ENCODE measurements at regions not wholly inside any gene's neighbourhood (a gene's known extent, or its start where the extent isn't known, plus 50 kb on each side); places are given as distances from the start of the nearest gene placed in this dataset.

DNA sequence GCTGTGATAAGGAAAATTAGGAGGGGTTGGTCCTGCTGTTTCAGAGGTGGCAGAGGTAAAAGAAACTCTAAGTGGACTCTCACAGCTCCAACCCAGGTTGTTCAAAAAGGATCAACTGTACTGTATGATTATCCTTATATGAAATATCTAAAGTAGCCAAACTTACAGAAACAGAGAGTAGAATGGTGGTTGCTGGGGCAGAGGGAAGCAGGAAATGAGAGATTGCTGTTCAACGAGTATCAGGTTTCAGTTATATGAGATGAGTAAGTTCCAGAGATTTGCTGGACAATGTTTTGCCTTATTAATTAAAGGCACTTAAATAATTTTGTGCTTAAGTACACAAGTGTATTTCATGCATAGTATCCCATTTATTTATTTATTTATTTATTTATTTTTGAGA, 972.0 kb upstream of the LRRTM1 start:
- Histone ChIP-seq H3K4me3 (ENCODE audit: low read depth, low read length) (no peak overlapping the region), H3K4me1 (ENCODE audit: control insufficient read depth, insufficient read depth, low read length) (no peaks in the 10 kb centered on the region), H3K9me3 (ENCODE audit: control insufficient read depth, insufficient read depth, low read depth, low read length) (no peaks in the 10 kb centered on the region), H3K36me3 (ENCODE audit: control insufficient read depth in 2 of 2, insufficient read depth in 1 of 2, low read length in 2 of 2) (no peaks in the 10 kb centered on the region), H3K27ac (ENCODE audit: extremely low read depth, low read depth, low read length) (no peak overlapping the region)
- CTCF ChIA-PET = no interaction called here
- no peak for TF ChIP-seq ZXDB (tag by site-specific recombination; IDR thresholded peaks at IDR 0.05)
- no peak for TF ChIP-seq ZSCAN23 (tag by site-specific recombination; IDR thresholded peaks at IDR 0.05)
- no peak for TF ChIP-seq CTCF (tag by site-specific recombination; IDR thresholded peaks at IDR 0.05)
- TF ChIP-seq ZNF473 (tag by site-specific recombination; IDR thresholded peaks at IDR 0.05) = no peak
- no peak for TF ChIP-seq ZNF214 (tag by site-specific recombination; IDR thresholded peaks at IDR 0.05; ENCODE audit: borderline replicate concordance)
- TF ChIP-seq YY2 (tag by site-specific recombination; IDR thresholded peaks at IDR 0.05) = no peak
- TF ChIP-seq ZNF223 (tag by site-specific recombination; IDR thresholded peaks at IDR 0.05) = no peak
- no peak for TF ChIP-seq ZNF513 (tag by site-specific recombination; IDR thresholded peaks at IDR 0.05)
- no peak for TF ChIP-seq ZNF621 (tag by site-specific recombination; IDR thresholded peaks at IDR 0.05)
- POLR2A ChIA-PET = no interaction called here

- no peaks in the 10 kb centered on the region for H3K9me3 ChIP-seq (ENCODE audit: control insufficient read depth, insufficient read depth, low read depth, low read length)
- no peaks in the 10 kb centered on the region for H3K36me3 ChIP-seq (ENCODE audit: control insufficient read depth in 2 of 2, insufficient read depth in 1 of 2, low read length in 2 of 2)
- H3K4me1 ChIP-seq (ENCODE audit: control insufficient read depth, insufficient read depth, low read length) = no peaks in the 10 kb centered on the region
- H3K27ac ChIP-seq (ENCODE audit: extremely low read depth, low read depth, low read length) = no peak overlapping the region
- H3K4me3 ChIP-seq (ENCODE audit: low read depth, low read length) = no peak overlapping the region
- no peak for TF ChIP-seq ZNF132 (tag by site-specific recombination; IDR thresholded peaks at IDR 0.05; ENCODE audit: borderline replicate concordance)
- no peak for TF ChIP-seq GLI4 (tag by site-specific recombination; IDR thresholded peaks at IDR 0.05)
- no peak for TF ChIP-seq ZNF404 (tag by site-specific recombination; IDR thresholded peaks at IDR 0.05)
- POLR2A ChIA-PET = no interaction called here
- CTCF ChIA-PET = interaction anchor here (0.6 to 1.0 kb wide), 5 partner anchors 12 to 148 kb away, joined by 3 to 4 read pairs (median 3); no protein-coding TSS in a partner anchor
These were observed 961.6 kb upstream of the LRRTM1 start for GRCh38 chr2:81266106-81266505.

GRCh38 chr2:81263989-81264388, 959.4 kb upstream of the LRRTM1 start:
- TF ChIP-seq ZNF776 (tag by site-specific recombination; IDR thresholded peaks at IDR 0.05; ENCODE audit: borderline replicate concordance) (no peak), ZNF239 (tag by site-specific recombination; IDR thresholded peaks at IDR 0.05) (no peak), ZNF560 (tag by site-specific recombination; IDR thresholded peaks at IDR 0.05; ENCODE audit: borderline replicate concordance) (no peak), ZNF701 (tag by site-specific recombination; IDR thresholded peaks at IDR 0.05) (no peak), HOXC10 (CRISPR knock-in tag; IDR thresholded peaks at IDR 0.05) (no peak), ZNF112 (tag by site-specific recombination; IDR thresholded peaks at IDR 0.05) (no peak), EGR2 (tag by site-specific recombination; IDR thresholded peaks at IDR 0.05; ENCODE audit: low read depth) (no peak), ZNF654 (tag by site-specific recombination; IDR thresholded peaks at IDR 0.05; ENCODE audit: low read depth) (no peak)
- TF ChIP-seq, protein P1, sequence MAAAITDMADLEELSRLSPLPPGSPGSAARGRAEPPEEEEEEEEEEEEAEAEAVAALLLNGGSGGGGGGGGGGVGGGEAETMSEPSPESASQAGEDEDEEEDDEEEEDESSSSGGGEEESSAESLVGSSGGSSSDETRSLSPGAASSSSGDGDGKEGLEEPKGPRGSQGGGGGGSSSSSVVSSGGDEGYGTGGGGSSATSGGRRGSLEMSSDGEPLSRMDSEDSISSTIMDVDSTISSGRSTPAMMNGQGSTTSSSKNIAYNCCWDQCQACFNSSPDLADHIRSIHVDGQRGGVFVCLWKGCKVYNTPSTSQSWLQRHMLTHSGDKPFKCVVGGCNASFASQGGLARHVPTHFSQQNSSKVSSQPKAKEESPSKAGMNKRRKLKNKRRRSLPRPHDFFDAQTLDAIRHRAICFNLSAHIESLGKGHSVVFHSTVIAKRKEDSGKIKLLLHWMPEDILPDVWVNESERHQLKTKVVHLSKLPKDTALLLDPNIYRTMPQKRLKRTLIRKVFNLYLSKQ (tag by site-specific recombination; IDR thresholded peaks at IDR 0.05; ENCODE audit: borderline replicate concordance) = no peak
- TF ChIP-seq, protein P2, sequence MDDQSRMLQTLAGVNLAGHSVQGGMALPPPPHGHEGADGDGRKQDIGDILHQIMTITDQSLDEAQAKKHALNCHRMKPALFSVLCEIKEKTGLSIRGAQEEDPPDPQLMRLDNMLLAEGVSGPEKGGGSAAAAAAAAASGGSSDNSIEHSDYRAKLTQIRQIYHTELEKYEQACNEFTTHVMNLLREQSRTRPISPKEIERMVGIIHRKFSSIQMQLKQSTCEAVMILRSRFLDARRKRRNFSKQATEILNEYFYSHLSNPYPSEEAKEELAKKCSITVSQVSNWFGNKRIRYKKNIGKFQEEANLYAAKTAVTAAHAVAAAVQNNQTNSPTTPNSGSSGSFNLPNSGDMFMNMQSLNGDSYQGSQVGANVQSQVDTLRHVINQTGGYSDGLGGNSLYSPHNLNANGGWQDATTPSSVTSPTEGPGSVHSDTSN (CRISPR knock-in tag; IDR thresholded peaks at IDR 0.05) = no peak
- CTCF ChIA-PET = no interaction called here
- no peaks in the 10 kb centered on the region for H3K9me3 ChIP-seq (ENCODE audit: control insufficient read depth, insufficient read depth, low read depth, low read length)
- POLR2A ChIA-PET = no interaction called here
- no peak overlapping the region for H3K27ac ChIP-seq (ENCODE audit: extremely low read depth, low read depth, low read length)
- H3K4me1 ChIP-seq (ENCODE audit: control insufficient read depth, insufficient read depth, low read length) = no peaks in the 10 kb centered on the region
- H3K4me3 ChIP-seq (ENCODE audit: low read depth, low read length) = no peak overlapping the region
- H3K36me3 ChIP-seq (ENCODE audit: control insufficient read depth in 2 of 2, insufficient read depth in 1 of 2, low read length in 2 of 2) = no peaks in the 10 kb centered on the region

Measured in HEK293 (cell line).